ENCODE measurements at regions not wholly inside any gene's neighbourhood (a gene's known extent, or its start where the extent isn't known, plus 50 kb on each side); places are given as distances from the start of the nearest gene placed in this dataset.

DNA sequence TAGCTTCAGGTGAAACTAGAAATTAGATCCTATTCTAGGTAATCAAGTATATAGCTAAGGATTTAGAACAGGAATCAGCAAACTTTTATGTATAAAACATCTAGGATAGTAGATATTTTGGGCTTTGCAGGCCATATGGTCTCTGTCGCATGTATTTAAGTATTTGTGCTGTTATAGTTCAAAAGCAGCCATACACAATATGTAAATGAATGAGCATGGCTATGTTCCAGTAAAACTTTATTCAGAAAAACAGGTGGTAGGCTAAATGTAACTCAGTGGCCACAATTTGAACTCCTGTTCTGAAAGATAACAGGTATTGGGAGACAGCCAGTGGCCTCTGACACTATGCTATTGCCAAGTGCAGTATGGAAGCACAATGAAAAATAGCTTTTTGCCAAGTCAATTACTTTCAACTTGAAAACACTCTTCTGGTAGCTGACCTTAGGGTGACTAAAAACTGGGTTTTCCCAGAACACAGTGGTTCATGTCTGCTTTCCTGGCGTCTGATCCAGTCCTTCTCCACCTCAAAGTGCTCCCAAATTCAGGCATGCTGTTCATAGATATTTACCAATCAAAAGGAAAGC, 304.7 kb upstream of the SYT4 start:
- no peak overlapping the region for H3K27ac ChIP-seq
- ATAC-seq (no peak), DNase-seq (no peak)
- H3K36me3 ChIP-seq = no peaks in the 10 kb centered on the region
- no peak overlapping the region for H3K4me3 ChIP-seq
- H3K4me1 ChIP-seq = peaks cover 4% of the 10 kb centered on the region
- no peaks in the 10 kb centered on the region for H3K9me3 ChIP-seq
- TF ChIP-seq, protein P1, sequence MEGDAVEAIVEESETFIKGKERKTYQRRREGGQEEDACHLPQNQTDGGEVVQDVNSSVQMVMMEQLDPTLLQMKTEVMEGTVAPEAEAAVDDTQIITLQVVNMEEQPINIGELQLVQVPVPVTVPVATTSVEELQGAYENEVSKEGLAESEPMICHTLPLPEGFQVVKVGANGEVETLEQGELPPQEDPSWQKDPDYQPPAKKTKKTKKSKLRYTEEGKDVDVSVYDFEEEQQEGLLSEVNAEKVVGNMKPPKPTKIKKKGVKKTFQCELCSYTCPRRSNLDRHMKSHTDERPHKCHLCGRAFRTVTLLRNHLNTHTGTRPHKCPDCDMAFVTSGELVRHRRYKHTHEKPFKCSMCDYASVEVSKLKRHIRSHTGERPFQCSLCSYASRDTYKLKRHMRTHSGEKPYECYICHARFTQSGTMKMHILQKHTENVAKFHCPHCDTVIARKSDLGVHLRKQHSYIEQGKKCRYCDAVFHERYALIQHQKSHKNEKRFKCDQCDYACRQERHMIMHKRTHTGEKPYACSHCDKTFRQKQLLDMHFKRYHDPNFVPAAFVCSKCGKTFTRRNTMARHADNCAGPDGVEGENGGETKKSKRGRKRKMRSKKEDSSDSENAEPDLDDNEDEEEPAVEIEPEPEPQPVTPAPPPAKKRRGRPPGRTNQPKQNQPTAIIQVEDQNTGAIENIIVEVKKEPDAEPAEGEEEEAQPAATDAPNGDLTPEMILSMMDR (IDR thresholded peaks at IDR 0.05) = no peak
- intact Hi-C loops (cut with DNase I) = no loop called here
- no peaks in the 10 kb centered on the region for H3K27me3 ChIP-seq

DNA sequence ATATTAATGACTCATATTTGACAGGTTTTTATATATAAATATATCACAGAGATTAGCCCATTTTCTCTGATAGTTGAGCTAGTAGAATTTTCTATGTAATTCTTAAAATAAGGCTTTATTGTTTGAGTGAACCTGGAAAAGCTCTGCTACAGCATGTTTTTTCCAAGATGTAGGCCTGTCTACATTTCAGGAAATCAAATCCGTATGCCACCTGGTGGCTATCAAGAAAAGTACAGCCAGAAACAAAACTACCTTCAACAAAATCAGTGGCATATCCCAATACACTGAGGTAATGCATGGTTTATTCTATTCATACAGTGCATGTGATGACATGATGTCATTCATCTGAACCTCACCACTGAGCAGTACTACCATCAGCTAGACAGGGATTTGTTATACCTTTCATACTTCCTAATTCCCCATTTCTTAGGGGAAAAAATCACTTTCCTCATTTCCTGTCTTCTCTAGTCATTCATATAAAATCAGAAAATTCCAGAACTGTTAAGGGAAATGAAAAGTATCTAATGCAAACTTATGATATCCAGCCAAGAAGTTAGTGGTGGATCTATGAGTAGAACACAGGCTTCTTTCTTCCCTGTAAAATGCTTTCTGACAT, 310.4 kb upstream of the SYT4 start:
- Histone ChIP-seq H3K36me3 (no peaks in the 10 kb centered on the region), H3K27ac (no peak overlapping the region), H3K9me3 (no peaks in the 10 kb centered on the region), H3K4me3 (no peak overlapping the region), H3K4me1 (no peaks in the 10 kb centered on the region), H3K27me3 (no peaks in the 10 kb centered on the region)
- no peak for DNase-seq
- TF ChIP-seq, protein P1 (IDR thresholded peaks at IDR 0.05) = peak; percentile 79
- peak; percentile 66 for ATAC-seq
- intact Hi-C loops (cut with DNase I) = no loop called here

DNA sequence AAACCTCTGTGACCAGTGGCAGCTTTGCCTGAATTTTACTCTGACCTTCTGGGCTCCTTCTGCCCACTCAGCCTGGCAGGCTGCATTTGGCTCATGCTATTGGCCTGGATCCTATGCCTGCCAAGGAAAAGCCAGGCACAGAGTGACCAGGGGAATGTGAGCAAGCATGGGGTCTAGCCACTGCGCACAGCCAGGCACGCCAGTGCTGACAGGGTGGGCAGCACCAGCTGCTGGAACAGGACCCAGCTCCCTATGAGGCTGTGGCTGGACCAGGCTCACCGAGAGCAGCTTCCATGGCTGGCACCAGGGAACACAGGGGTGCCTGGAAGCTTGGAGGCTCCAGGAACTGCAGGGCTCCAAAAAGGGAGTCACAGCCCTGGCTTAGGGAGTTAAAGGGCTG, 311.5 kb upstream of the SYT4 start:
- intact Hi-C loops (cut with DNase I) = no loop called here
- no peaks in the 10 kb centered on the region for H3K4me1 ChIP-seq
- no peak overlapping the region for H3K27ac ChIP-seq
- ATAC-seq = peak; percentile 33
- no peaks in the 10 kb centered on the region for H3K9me3 ChIP-seq
- no peaks in the 10 kb centered on the region for H3K27me3 ChIP-seq
- H3K4me3 ChIP-seq = no peak overlapping the region
- DNase-seq = peak; percentile 54
- TF ChIP-seq, protein P1 (IDR thresholded peaks at IDR 0.05) = no peak
- H3K36me3 ChIP-seq = no peaks in the 10 kb centered on the region

DNA sequence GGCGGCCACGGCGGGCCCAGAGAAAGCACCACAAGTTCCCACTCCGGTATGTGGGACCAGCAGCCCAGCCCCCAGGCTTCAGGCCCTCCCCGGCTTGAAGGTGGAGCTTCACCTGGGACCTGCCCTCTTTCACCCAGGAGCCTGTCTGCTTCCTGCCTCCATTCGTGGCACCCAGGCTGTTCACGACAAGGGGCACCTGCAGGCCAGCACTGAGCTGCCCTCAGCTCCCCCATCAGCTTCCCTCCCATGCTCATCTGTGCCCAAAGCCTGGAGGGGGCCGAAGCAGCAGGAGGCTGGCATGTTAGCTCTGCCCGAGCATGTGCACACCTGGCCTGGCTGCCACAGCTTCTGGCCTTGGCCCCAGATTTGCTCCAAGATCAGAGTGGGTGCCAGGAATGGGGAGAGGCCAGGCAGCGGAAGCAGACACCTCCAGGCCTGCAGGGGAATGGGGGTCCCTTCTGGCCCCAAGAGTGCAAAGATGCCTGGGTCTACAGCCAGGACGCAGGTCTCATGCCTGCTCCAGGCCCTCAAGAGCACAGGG, 312.4 kb upstream of the SYT4 start:
- ATAC-seq = peak; percentile 37
- H3K4me3 ChIP-seq = no peak overlapping the region
- H3K4me1 ChIP-seq = no peaks in the 10 kb centered on the region
- peak; percentile 53 for DNase-seq
- no peaks in the 10 kb centered on the region for H3K27me3 ChIP-seq
- TF ChIP-seq, protein P1 (IDR thresholded peaks at IDR 0.05) = no peak
- intact Hi-C loops (cut with DNase I) = no loop called here
- H3K9me3 ChIP-seq = no peaks in the 10 kb centered on the region
- H3K36me3 ChIP-seq = no peaks in the 10 kb centered on the region
- H3K27ac ChIP-seq = no peak overlapping the region

DNA sequence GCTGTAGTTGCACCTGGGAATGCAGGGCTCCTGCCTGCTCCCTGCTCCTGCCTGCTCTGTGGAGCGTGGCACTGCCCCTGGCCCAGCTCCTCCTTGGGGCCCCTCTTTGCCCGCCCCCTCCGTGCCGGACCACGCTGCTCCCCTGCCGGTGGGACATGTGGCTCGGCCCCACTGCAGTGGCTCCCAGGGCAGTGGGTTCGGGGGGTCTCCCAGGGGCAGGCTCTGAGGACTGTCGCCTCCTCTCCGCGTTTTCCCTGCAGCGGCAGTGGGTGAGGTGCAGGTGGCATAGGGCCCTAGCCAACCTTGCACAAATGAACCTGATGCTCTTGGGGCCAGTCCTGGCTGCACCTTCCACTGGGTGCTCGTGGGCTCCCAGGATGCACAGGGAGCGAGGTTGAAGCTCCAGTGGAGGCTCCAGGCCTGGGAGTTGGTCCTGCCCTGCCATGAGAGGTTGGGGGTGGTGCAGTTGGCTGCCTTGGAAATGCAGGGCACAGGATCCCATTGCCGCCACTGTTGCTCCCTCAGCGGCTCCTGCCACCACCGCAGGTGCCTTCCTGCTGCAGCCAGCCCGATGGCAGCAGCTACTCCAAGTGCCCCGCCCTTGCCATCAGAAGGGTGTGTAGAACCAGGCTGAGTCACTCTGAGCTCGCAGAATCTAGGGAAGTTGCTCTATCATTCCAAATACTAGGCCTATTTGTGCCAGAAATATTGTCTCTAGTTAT, 313.1 kb upstream of the SYT4 start:
- TF ChIP-seq, protein P1 (IDR thresholded peaks at IDR 0.05) = no peak
- no peaks in the 10 kb centered on the region for H3K27me3 ChIP-seq
- no peak overlapping the region for H3K4me3 ChIP-seq
- H3K4me1 ChIP-seq = no peaks in the 10 kb centered on the region
- H3K9me3 ChIP-seq = no peaks in the 10 kb centered on the region
- H3K36me3 ChIP-seq = no peaks in the 10 kb centered on the region
- DNase-seq (peak; percentile 57), ATAC-seq (peak; percentile 47)
- H3K27ac ChIP-seq = no peak overlapping the region
- intact Hi-C loops (cut with DNase I) = no loop called here

All from upper lobe of right lung (tissue), 1 donor.